HUES48 (cell line): ENCODE measurements at regions not wholly inside any gene's neighbourhood (a gene's known extent, or its start where the extent isn't known, plus 50 kb on each side); places are given as distances from the start of the nearest gene placed in this dataset.

Experiments used
- H3K27ac ChIP-seq: one replicate; pipeline ENCODE4 v1.7.0; 2013; ENCODE audit warnings: low read depth, low read length, inconsistent platforms
- H3K27me3 ChIP-seq: 2 replicates; pipeline ENCODE4 v1.6.1; 2013; ENCODE audit warnings: mild to moderate bottlenecking, low read length; ENCODE audit not compliant: control insufficient read depth, insufficient read depth
- H3K36me3 ChIP-seq: 2 replicates; pipeline ENCODE4 v1.6.1; 2013; ENCODE audit warnings: low read length; ENCODE audit not compliant: control insufficient read depth, insufficient read depth
- H3K4me1 ChIP-seq: 2 replicates; pipeline ENCODE4 v1.6.1; 2013; ENCODE audit warnings: mild to moderate bottlenecking, low read length; ENCODE audit not compliant: control insufficient read depth, insufficient read depth
- H3K4me3 ChIP-seq: 2 replicates; pipeline ENCODE4 v1.5.1; 2013; ENCODE audit warnings: mild to moderate bottlenecking, low read depth, low read length
- H3K9ac ChIP-seq: 2 replicates; pipeline ENCODE4 v1.6.1; 2013; ENCODE audit warnings: mild to moderate bottlenecking, low read depth, low read length, moderate library complexity
- H3K9me3 ChIP-seq: 2 replicates; pipeline ENCODE4 v1.6.1; 2013; ENCODE audit warnings: low read length; ENCODE audit not compliant: control insufficient read depth, insufficient read depth

DNA sequence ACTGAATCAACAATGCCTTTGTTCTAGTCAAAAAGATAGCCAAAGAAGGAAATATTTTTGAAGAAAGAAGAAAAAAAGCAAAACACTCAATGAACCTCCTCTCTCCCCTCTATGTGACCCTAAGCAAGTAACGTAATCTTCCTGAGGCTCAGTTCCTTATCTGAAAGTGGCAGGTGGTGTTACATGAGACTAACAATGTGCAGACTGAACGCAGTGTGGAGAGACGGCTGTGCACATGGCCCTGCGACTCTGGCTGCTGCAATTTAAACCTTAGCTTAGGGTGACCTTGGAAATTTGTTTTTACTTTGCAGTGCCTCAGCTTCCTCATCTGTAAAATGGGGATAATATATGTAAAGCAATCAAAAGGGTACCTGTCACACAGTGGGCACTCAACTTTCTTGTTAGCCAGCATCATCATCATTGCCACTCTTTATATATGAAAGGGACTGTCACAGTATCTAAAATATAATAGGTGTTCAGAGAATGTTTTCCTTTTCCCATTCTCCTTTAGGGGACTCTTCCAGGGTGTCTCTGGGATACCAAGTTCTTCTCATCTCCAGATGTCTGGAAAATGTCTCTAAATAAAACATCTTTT, 100.1 kb upstream of the JUN start:
- Histone ChIP-seq H3K4me3 (no peak overlapping the region), H3K9ac (no peak overlapping the region), H3K27ac (no peak overlapping the region), H3K36me3 (no peaks in the 10 kb centered on the region), H3K9me3 (no peaks in the 10 kb centered on the region), H3K27me3 (no peaks in the 10 kb centered on the region), H3K4me1 (peaks cover 7% of the 10 kb centered on the region; the same call in 1 of the 2 replicates)

DNA sequence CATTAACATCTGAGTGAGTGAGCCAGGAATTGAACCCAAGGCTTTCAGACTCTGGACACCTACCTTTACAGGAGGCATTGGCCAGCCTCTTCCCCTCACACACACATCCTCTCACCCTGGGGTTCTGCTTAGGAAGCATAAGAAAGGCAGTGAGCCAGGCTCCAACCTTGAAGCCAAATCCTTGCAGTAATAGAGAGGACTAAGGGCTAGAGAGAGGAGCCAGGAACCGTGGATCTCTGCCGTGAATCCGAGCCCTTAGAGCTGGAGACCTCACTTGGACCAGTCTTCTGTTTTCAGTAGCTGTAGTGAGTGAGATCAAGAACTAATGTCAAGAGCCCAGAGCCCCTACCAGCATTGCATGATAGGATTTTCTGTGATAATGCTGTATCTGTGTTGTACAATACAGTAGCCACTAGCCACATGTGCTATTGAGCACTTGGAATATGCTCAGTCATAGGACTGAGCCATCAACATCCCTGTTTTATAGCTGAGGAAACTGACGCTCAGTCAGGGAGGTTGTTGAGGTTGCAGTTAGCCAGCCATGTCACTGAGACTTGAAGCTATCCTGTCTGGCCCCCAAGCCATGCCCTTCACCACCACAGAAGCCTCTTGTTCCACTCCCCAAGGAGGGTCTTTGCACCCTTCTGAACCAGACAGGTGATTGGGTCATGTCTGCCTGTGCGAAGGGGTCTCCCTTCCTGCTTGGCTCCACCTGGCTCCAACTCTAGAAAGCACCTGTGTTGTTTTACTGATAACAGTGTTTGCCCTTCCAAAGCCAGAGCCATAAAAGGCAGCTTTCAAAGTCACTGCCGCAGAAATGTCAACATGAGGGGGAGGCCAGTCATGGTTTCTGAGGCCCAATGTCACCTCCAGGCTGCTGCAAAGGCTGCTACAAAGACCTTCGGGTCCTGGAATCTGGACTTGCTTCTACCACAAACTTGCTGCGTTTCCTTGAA, 101.1 kb upstream of the JUN start:
- no peaks in the 10 kb centered on the region for H3K36me3 ChIP-seq
- no peaks in the 10 kb centered on the region for H3K27me3 ChIP-seq
- no peaks in the 10 kb centered on the region for H3K9me3 ChIP-seq
- peaks cover 7% of the 10 kb centered on the region; the same call in 1 of the 2 replicates for H3K4me1 ChIP-seq
- H3K4me3 ChIP-seq, result no peak overlapping the region
- no peak overlapping the region for H3K9ac ChIP-seq
- no peak overlapping the region for H3K27ac ChIP-seq

DNA sequence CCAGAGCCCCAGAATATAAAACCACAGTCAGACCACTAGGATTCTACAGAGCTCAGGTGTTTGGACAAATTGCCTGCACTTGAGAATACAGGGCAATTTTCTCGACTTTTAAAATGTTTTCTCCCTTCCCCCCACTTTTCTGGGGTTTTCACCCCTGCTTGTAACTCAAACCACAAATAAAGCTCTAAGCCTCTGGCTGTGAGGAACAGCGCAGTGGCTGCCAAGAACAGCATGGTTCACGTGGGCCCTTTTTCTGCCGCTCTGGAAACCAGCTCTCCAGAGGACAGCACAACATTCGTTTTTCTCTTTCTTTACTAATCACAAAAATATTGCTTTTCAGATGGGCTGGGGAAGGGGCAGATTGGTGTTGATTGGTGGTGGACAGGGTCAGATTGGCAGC, 102.2 kb upstream of the JUN start:
- no peaks in the 10 kb centered on the region for H3K36me3 ChIP-seq
- H3K27me3 ChIP-seq, result no peaks in the 10 kb centered on the region
- H3K4me1 ChIP-seq, result peaks cover 7% of the 10 kb centered on the region; the same call in 1 of the 2 replicates
- H3K9ac ChIP-seq, result no peak overlapping the region
- no peak overlapping the region for H3K27ac ChIP-seq
- H3K9me3 ChIP-seq, result no peaks in the 10 kb centered on the region
- H3K4me3 ChIP-seq, result no peak overlapping the region

GRCh38 chr1:58886611-58887010, 102.8 kb upstream of the JUN start:
- Histone ChIP-seq H3K9me3 (no peaks in the 10 kb centered on the region), H3K27ac (no peak overlapping the region), H3K9ac (no peak overlapping the region), H3K36me3 (no peaks in the 10 kb centered on the region), H3K4me1 (peaks cover 7% of the 10 kb centered on the region; the same call in 1 of the 2 replicates), H3K27me3 (no peaks in the 10 kb centered on the region), H3K4me3 (no peak overlapping the region)

GRCh38 chr1:58887059-58887458, 103.2 kb upstream of the JUN start:
- H3K4me1 ChIP-seq, result peaks cover 7% of the 10 kb centered on the region; the same call in 1 of the 2 replicates
- no peaks in the 10 kb centered on the region for H3K9me3 ChIP-seq
- no peak overlapping the region for H3K9ac ChIP-seq
- no peak overlapping the region for H3K27ac ChIP-seq
- no peaks in the 10 kb centered on the region for H3K36me3 ChIP-seq
- no peaks in the 10 kb centered on the region for H3K27me3 ChIP-seq
- no peak overlapping the region for H3K4me3 ChIP-seq

GRCh38 chr1:58888833-58889232, 105.0 kb upstream of the JUN start:
- Histone ChIP-seq H3K27ac (no peak overlapping the region), H3K9ac (no peak overlapping the region), H3K36me3 (no peaks in the 10 kb centered on the region), H3K4me3 (no peak overlapping the region), H3K27me3 (peaks cover 4% of the 10 kb centered on the region; the same call in 1 of the 2 replicates), H3K4me1 (no peaks in the 10 kb centered on the region), H3K9me3 (no peaks in the 10 kb centered on the region)

DNA sequence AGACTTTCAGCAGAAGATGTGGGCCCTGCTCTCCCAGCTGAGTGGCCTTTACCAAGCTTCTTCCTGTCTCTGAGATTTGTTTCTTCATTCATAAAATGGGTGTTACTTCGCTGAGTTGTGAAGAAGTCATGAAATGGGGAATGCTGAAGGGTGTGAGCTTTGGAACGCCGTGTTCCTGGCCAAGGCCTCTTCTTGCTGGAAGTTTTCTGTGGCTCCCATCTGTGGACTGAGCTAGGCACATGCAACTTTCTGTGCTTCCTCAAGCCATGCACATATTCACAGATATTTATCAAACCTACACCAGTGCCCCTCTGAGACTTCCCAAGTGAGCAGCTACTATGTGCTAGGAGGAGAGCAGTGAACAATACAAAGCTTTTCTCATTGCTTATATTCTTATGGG, 106.3 kb upstream of the JUN start:
- Histone ChIP-seq H3K4me1 (no peaks in the 10 kb centered on the region), H3K27ac (no peak overlapping the region), H3K9me3 (no peaks in the 10 kb centered on the region), H3K36me3 (no peaks in the 10 kb centered on the region), H3K4me3 (no peak overlapping the region), H3K9ac (no peak overlapping the region), H3K27me3 (peaks cover 4% of the 10 kb centered on the region; the same call in 1 of the 2 replicates)

- Histone ChIP-seq H3K4me1 (no peaks in the 10 kb centered on the region), H3K4me3 (no peak overlapping the region), H3K27ac (no peak overlapping the region), H3K36me3 (no peaks in the 10 kb centered on the region), H3K9ac (no peak overlapping the region), H3K27me3 (peaks cover 4% of the 10 kb centered on the region; the same call in 1 of the 2 replicates), H3K9me3 (no peaks in the 10 kb centered on the region)
Measured at GRCh38 chr1:58890609-58891008, 106.8 kb upstream of the JUN start.

- Histone ChIP-seq H3K27me3 (peaks cover 4% of the 10 kb centered on the region; the same call in 1 of the 2 replicates), H3K36me3 (no peaks in the 10 kb centered on the region), H3K4me1 (no peaks in the 10 kb centered on the region), H3K27ac (no peak overlapping the region), H3K9ac (no peak overlapping the region), H3K9me3 (no peaks in the 10 kb centered on the region), H3K4me3 (no peak overlapping the region)
Measured at GRCh38 chr1:58891347-58891746, 107.5 kb upstream of the JUN start.

DNA sequence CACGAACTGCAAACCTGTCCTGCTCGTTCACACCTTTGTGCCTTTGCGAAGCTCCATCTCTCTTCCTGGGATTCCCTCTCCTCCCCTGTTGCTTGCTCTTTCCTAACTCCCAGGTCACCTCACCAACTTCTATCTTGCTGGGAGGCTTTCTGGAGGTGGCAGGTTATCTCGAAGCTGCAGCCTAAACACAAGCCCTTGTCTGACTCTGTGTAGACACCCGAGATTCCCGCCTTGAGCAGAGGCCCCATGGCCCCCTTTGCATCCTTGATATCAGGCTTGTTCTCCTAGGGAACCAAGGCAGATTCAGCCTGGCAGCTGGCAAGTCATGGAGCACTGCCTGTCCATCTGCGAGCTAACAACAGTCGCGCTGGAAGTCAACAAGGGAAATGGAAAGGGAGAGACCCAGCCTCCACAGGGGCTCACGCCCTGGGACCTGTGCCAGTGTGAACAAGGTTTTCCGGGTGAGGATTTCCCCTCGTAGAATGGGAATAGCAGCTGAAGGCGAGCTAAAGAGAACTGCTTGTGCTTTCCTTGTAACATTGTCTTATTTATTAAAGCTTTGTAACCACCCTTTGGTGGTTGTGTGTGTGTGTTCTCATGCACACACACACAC, 109.5 kb upstream of the JUN start:
- Histone ChIP-seq H3K9me3 (no peaks in the 10 kb centered on the region), H3K27ac (no peak overlapping the region), H3K9ac (no peak overlapping the region), H3K36me3 (no peaks in the 10 kb centered on the region), H3K4me1 (peaks cover 7% of the 10 kb centered on the region; the same call in 1 of the 2 replicates), H3K4me3 (no peak overlapping the region), H3K27me3 (peaks cover 4% of the 10 kb centered on the region; the same call in 1 of the 2 replicates)

DNA sequence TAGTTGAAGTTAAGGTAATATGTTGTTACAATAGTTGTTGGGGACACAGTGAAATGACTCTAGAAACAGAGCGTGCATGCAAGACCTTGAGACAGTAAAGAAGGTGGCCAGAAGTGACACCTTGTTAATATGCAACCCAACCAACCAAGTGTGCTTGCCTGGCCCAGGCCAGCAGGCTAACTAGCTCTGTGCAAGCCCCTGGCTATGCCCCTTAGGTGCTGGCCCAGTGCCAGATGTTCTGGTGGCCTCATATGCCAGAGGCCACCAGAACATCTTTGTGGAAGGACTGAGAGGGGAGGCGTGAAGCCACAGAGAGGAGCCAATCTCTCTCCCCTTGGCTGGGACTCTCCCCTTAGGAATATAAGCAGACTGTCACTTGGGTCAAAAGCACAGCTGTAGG, 111.2 kb upstream of the JUN start:
- peaks cover 8% of the 10 kb centered on the region; the same call in 1 of the 2 replicates for H3K4me1 ChIP-seq
- no peaks in the 10 kb centered on the region for H3K36me3 ChIP-seq
- H3K27me3 ChIP-seq, result peaks cover 4% of the 10 kb centered on the region
- H3K4me3 ChIP-seq, result no peak overlapping the region
- H3K27ac ChIP-seq, result no peak overlapping the region
- H3K9ac ChIP-seq, result no peak overlapping the region
- H3K9me3 ChIP-seq, result no peaks in the 10 kb centered on the region
